GM23338 (cell line): ENCODE measurements at regions not wholly inside any gene's neighbourhood (a gene's known extent, or its start where the extent isn't known, plus 50 kb on each side); places are given as distances from the start of the nearest gene placed in this dataset.

Source experiments
- ATAC-seq: fragments of 200-7000 bp; cut with Tn5 transposase; 3 replicates; pipeline ENCODE4 v1.9.1; 2020
- DNase-seq: peaks from one replicate; pipeline ENCODE4 v3.0.0-alpha.2; 2015; ENCODE audit warnings: low spot score
- H2AFZ ChIP-seq: fragments of 200-600 bp; sonication (generic); 2 replicates; pipeline ENCODE4 v1.8.0; 2016; ENCODE audit warnings: antibody characterized with exemption, mild to moderate bottlenecking, moderate library complexity
- H3F3A ChIP-seq: fragments of 200-600 bp; sonication (generic); replicated peaks from 2 replicates; pipeline ENCODE4 v1.8.0; 2017; ENCODE audit warnings: antibody characterized with exemption, mixed run types, low read depth
- H3K27ac ChIP-seq: fragments of 200-600 bp; sonication (generic); 2 replicates; pipeline ENCODE4 v1.6.1; 2016; ENCODE audit warnings: low read depth
- H3K27me3 ChIP-seq: fragments of 200-600 bp; sonication (generic); 2 replicates; pipeline ENCODE4 v1.8.0; 2016; ENCODE audit warnings: mild to moderate bottlenecking, mixed run types, moderate library complexity; ENCODE audit not compliant: insufficient read depth
- H3K36me3 ChIP-seq: fragments of 200-600 bp; sonication (generic); 2 replicates; pipeline ENCODE4 v1.8.0; 2016; ENCODE audit warnings: mild to moderate bottlenecking; ENCODE audit not compliant: insufficient read depth
- H3K4me1 ChIP-seq: fragments of 200-600 bp; sonication (generic); 2 replicates; pipeline ENCODE4 v1.8.0; 2016; ENCODE audit warnings: mild to moderate bottlenecking, moderate library complexity; ENCODE audit not compliant: insufficient read depth
- H3K4me2 ChIP-seq: fragments of 200-600 bp; sonication (generic); 2 replicates; pipeline ENCODE4 v1.7.1; 2017; ENCODE audit warnings: mixed run types
- H3K4me3 ChIP-seq: fragments of 200-600 bp; sonication (generic); 2 replicates; pipeline ENCODE4 v1.6.1; 2016; ENCODE audit warnings: mixed run types
- H3K79me2 ChIP-seq: fragments of 200-600 bp; sonication (generic); replicated peaks from 2 replicates; pipeline ENCODE4 v1.8.0; 2017; ENCODE audit warnings: mild to moderate bottlenecking; ENCODE audit not compliant: insufficient read depth
- H3K9me2 ChIP-seq: fragments of 200-600 bp; sonication (generic); 2 replicates; pipeline ENCODE4 v1.8.0; 2017; ENCODE audit not compliant: insufficient read depth
- H4K20me1 ChIP-seq: fragments of 200-600 bp; sonication (generic); replicated peaks from 2 replicates; pipeline ENCODE4 v1.8.0; 2017; ENCODE audit warnings: mild to moderate bottlenecking; ENCODE audit not compliant: insufficient read depth
- H3K27ac Mint-ChIP-seq: 2 replicates; pipeline ENCODE4 v1.8.0; 2020; ENCODE audit warnings: inconsistent platforms, mild to moderate bottlenecking, moderate library complexity, mixed read lengths
- H3K27me3 Mint-ChIP-seq: 3 replicates; pipeline ENCODE4 v1.8.0; 2022; ENCODE audit warnings: low read depth, mild to moderate bottlenecking, moderate library complexity, mixed read lengths, inconsistent platforms; ENCODE audit not compliant: insufficient read depth, poor library complexity
- H3K36me3 Mint-ChIP-seq: 3 replicates; pipeline ENCODE4 v1.8.0; 2021; ENCODE audit warnings: low read depth, mild to moderate bottlenecking, inconsistent platforms, moderate library complexity, mixed read lengths
- H3K4me1 Mint-ChIP-seq: 3 replicates; pipeline ENCODE4 v1.8.0; 2020; ENCODE audit warnings: mild to moderate bottlenecking, inconsistent platforms, mixed read lengths
- H3K4me3 Mint-ChIP-seq: 3 replicates; pipeline ENCODE4 v1.8.0; 2021; ENCODE audit warnings: moderate library complexity, mild to moderate bottlenecking, inconsistent platforms, mixed read lengths
- H3K9me3 Mint-ChIP-seq: 3 replicates; pipeline ENCODE4 v1.8.0; 2020; ENCODE audit warnings: moderate library complexity, mild to moderate bottlenecking, inconsistent platforms, mixed read lengths
- CREB1 ChIP-seq: fragments of 250-450 bp; sonication (Bioruptor Pico); IDR thresholded peaks from 2 replicates; pipeline ENCODE4 v1.5.0; 2020; ENCODE audit warnings: low read depth, mild to moderate bottlenecking, moderate library complexity
- CTCF ChIP-seq, 2 experiments: fragments of 200-600 bp in 1 of 2; sonication (generic) in 1 of 2; conservative IDR thresholded peaks; 2 replicates each; pipeline versions ENCODE4 v1.5.1 to v1.6.1; 2016 to 2017; ENCODE audit warnings: antibody characterized with exemption in 2 of 2, low read depth in 2 of 2, mild to moderate bottlenecking in 2 of 2, moderate library complexity in 1 of 2
- NANOG ChIP-seq: IDR thresholded peaks from 2 replicates; pipeline ENCODE4 v1.6.1; 2016; ENCODE audit warnings: antibody characterized with exemption, borderline replicate concordance
- POLR2AphosphoS5 ChIP-seq: IDR thresholded peaks from 2 replicates; pipeline ENCODE4 v1.6.1; 2016; ENCODE audit warnings: antibody characterized with exemption, low read depth
- REST ChIP-seq: IDR thresholded peaks from one replicate; pipeline ENCODE4 v1.6.1; 2018; ENCODE audit warnings: antibody characterized with exemption; ENCODE audit not compliant: unreplicated experiment
- ZNF114 ChIP-seq: fragments of 250-450 bp; sonication (Bioruptor Pico); IDR thresholded peaks from 2 replicates; pipeline ENCODE4 v1.5.0; 2020; ENCODE audit warnings: mild to moderate bottlenecking, moderate library complexity
- ZNF331 ChIP-seq: fragments of 250-450 bp; sonication (Bioruptor Pico); IDR thresholded peaks from 2 replicates; pipeline ENCODE4 v1.5.0; 2020; ENCODE audit warnings: low read depth, mild to moderate bottlenecking, moderate library complexity
- TF ChIP-seq, protein P1 (sequence below): IDR thresholded peaks from 2 replicates; pipeline ENCODE4 v1.6.1; 2016; ENCODE audit warnings: antibody characterized with exemption

DNA sequence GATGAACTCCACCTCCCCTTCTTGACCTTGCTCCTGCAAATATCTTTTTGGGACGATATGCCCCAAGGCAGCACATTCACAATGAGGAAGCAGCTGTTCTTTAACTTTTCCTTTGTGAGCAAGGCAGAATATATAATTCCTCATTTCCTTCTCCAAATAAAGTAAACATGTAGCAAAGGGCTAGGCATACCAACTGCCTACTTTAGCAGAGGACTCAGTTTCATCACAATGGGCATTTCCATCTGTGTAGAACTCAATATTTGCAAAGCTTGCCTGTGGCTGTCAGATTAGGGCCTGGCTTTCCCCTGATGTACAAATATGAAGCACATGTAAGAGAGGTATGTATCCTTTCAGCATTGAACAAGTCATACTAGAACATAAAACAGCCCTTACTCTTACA, 366.9 kb downstream of the RSL24D1 start:
- Mint-ChIP-seq H3K9me3 (peaks cover 56% of the 10 kb centered on the region), H3K4me3 (no peak overlapping the region), H3K4me1 (no peaks in the 10 kb centered on the region), H3K27me3 (no peaks in the 10 kb centered on the region), H3K27ac (no peak overlapping the region), H3K36me3 (peaks cover 3% of the 10 kb centered on the region; the same call in 1 of the 3 replicates)
- Histone ChIP-seq H3F3A (no peaks in the 10 kb centered on the region), H3K27ac (no peak overlapping the region), H3K4me3 (no peak overlapping the region), H4K20me1 (no peaks in the 10 kb centered on the region), H3K27me3 (no peaks in the 10 kb centered on the region), H2AFZ (no peak overlapping the region), H3K4me2 (no peak overlapping the region), H3K9me2 (no peaks in the 10 kb centered on the region), H3K4me1 (no peaks in the 10 kb centered on the region), H3K36me3 (no peaks in the 10 kb centered on the region), H3K79me2 (no peaks in the 10 kb centered on the region)
- no peak for TF ChIP-seq REST
- TF ChIP-seq, protein P1, sequence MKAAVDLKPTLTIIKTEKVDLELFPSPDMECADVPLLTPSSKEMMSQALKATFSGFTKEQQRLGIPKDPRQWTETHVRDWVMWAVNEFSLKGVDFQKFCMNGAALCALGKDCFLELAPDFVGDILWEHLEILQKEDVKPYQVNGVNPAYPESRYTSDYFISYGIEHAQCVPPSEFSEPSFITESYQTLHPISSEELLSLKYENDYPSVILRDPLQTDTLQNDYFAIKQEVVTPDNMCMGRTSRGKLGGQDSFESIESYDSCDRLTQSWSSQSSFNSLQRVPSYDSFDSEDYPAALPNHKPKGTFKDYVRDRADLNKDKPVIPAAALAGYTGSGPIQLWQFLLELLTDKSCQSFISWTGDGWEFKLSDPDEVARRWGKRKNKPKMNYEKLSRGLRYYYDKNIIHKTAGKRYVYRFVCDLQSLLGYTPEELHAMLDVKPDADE, result no peak
- TF ChIP-seq ZNF331 (CRISPR knock-in tag), result no peak
- no peak for TF ChIP-seq CTCF (conservative IDR thresholded peaks at IDR 0.05; ENCODE audit: low read depth in 2 of 2)
- no peak for TF ChIP-seq ZNF114 (CRISPR knock-in tag)
- no peak for TF ChIP-seq POLR2AphosphoS5
- TF ChIP-seq NANOG, result no peak
- DNase-seq, result no peak
- ATAC-seq, result no peak

DNA sequence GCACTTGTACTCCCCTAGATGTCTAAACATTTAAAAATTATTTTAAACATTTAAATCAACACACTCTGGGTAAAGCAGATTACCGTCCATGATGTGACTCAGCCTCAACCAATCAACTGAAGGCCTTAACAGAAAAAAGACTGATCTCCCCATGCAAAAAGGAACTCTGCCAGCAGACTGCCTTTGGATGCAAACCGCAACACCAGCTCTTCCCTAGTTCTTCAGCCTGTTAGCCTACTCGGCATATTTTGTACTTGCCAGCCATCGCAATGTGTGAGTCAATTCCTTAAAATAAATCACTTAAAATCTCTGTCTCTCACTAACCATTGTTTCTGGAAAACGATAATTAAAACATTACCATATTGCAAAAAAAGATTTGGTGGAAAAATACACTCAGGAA, 375.9 kb downstream of the RSL24D1 start:
- peaks cover 58% of the 10 kb centered on the region for H3K9me3 Mint-ChIP-seq
- ATAC-seq (no peak), DNase-seq (no peak)
- Histone ChIP-seq H3K79me2 (no peaks in the 10 kb centered on the region), H3K36me3 (peaks cover 12% of the 10 kb centered on the region), H3K4me2 (no peak overlapping the region), H4K20me1 (no peaks in the 10 kb centered on the region), H3K27ac (no peak overlapping the region), H3F3A (no peaks in the 10 kb centered on the region), H3K4me1 (no peaks in the 10 kb centered on the region), H3K4me3 (no peak overlapping the region), H2AFZ (no peak overlapping the region), H3K27me3 (no peaks in the 10 kb centered on the region), H3K9me2 (no peaks in the 10 kb centered on the region)
- peaks cover 8% of the 10 kb centered on the region; the same call in 2 of the 3 replicates for H3K36me3 Mint-ChIP-seq
- H3K27ac Mint-ChIP-seq, result no peak overlapping the region
- H3K27me3 Mint-ChIP-seq, result no peaks in the 10 kb centered on the region
- peaks cover 5% of the 10 kb centered on the region; the same call in 1 of the 3 replicates for H3K4me1 Mint-ChIP-seq
- no peak overlapping the region for H3K4me3 Mint-ChIP-seq
- TF ChIP-seq REST (no peak), CREB1 (no peak)
- TF ChIP-seq, protein P1, result no peak
